B cell (primary cell): ENCODE measurements at regions not wholly inside any gene's neighbourhood (a gene's known extent, or its start where the extent isn't known, plus 50 kb on each side); places are given as distances from the start of the nearest gene placed in this dataset.

Source experiments
- ATAC-seq: fragments of 200-7000 bp; cut with Tn5 transposase; one replicate; pipeline ENCODE4 v1.10.0; 2021; ENCODE audit warnings: low read depth, mild to moderate bottlenecking, moderate number of reproducible peaks, moderate library complexity
- CTCF ChIA-PET: fragments of 350-600 bp; sonication (Branson Sonifier 250); formaldehyde crosslinking; loops from one replicate; lab custom pipeline; 2021; ENCODE audit warnings: antibody characterized with exemption, inconsistent platforms; lab: Charles Lee
- POLR2A ChIA-PET: fragments of 350-600 bp; sonication (Branson Sonifier 250); formaldehyde crosslinking; loops from one replicate; lab custom pipeline; 2021; ENCODE audit warnings: antibody characterized with exemption; lab: Charles Lee
- DNase-seq: peaks from one replicate; pipeline ENCODE4 v3.0.0; 2013
- H2AFZ ChIP-seq: 2 replicates; pipeline ENCODE4 v1.6.1; 2012; ENCODE audit warnings: mild to moderate bottlenecking, low read depth, low read length; ENCODE audit not compliant: insufficient read depth, poor library complexity, severe bottlenecking
- H3K27ac ChIP-seq, 2 donors: 1 replicate in 1 of 2; 2 replicates in 1 of 2; pipeline ENCODE4 v1.5.1; 2012 to 2013; ENCODE audit warnings: low read length in 2 of 2, mild to moderate bottlenecking in 2 of 2, moderate library complexity in 1 of 2
- H3K27me3 ChIP-seq, 4 experiments: fragments of 200-600 bp in 1 of 4; sonication (generic) in 1 of 4; replicated peaks in 1 of 4; 1 replicate in 2 of 4; 2 replicates in 2 of 4; pipeline versions ENCODE4 v1.6.1 to v1.7.0; 2013 to 2016; ENCODE audit warnings: low read length in 3 of 4, mild to moderate bottlenecking in 2 of 4, mixed read lengths in 1 of 4, moderate library complexity in 1 of 4; ENCODE audit not compliant: insufficient read depth in 4 of 4, control insufficient read depth in 3 of 4; ENCODE audit errors: control extremely low read depth in 1 of 4
- H3K36me3 ChIP-seq, 2 experiments: replicated peaks in 1 of 2; 1 replicate in 1 of 2; 2 replicates in 1 of 2; pipeline versions ENCODE4 v1.6.1 to v1.7.1; 2013; ENCODE audit warnings: low read length in 1 of 2; ENCODE audit not compliant: insufficient read depth in 2 of 2, control insufficient read depth in 1 of 2; ENCODE audit errors: control extremely low read depth in 1 of 2, extremely low read depth in 1 of 2
- H3K4me1 ChIP-seq, 2 donors: fragments of 200-600 bp in 1 of 2; sonication (generic) in 1 of 2; 1 replicate in 1 of 2; 2 replicates in 1 of 2; pipeline versions ENCODE4 v1.5.1 to v1.6.1; 2013 to 2017; ENCODE audit warnings: low read length in 2 of 2; ENCODE audit not compliant: control insufficient read depth in 2 of 2, insufficient read depth in 2 of 2
- H3K4me2 ChIP-seq: replicated peaks from 2 replicates; pipeline ENCODE3; 2012; ENCODE audit warnings: mild to moderate bottlenecking, low read depth, low read length; ENCODE audit not compliant: poor library complexity, severe bottlenecking
- H3K4me3 ChIP-seq, 5 experiments: fragments of 200-600 bp in 1 of 5; sonication (generic) in 1 of 5; 1 replicate in 3 of 5; 2 replicates in 2 of 5; pipeline versions ENCODE4 v1.5.1 to v1.7.0; 2011 to 2016; ENCODE audit warnings: low read length in 4 of 5, mild to moderate bottlenecking in 4 of 5, low read depth in 2 of 5, control low read depth in 1 of 5, moderate library complexity in 1 of 5; ENCODE audit not compliant: insufficient read depth in 1 of 5; ENCODE audit errors: control extremely low read depth in 1 of 5, extremely low read depth in 1 of 5
- H3K79me2 ChIP-seq: fragments of 200-600 bp; sonication (generic); one replicate; pipeline ENCODE4 v1.6.0; 2016; ENCODE audit warnings: low read length; ENCODE audit not compliant: control insufficient read depth, insufficient read depth
- H3K9ac ChIP-seq: fragments of 200-600 bp; sonication (generic); 2 replicates; pipeline ENCODE4 v1.6.1; 2017; ENCODE audit warnings: mild to moderate bottlenecking, low read length, moderate library complexity
- H3K9me3 ChIP-seq, 3 donors: one replicate each; pipeline versions ENCODE4 v1.6.1 to v1.7.1; 2013; ENCODE audit warnings: low read length in 2 of 3; ENCODE audit not compliant: control insufficient read depth in 2 of 3, insufficient read depth in 1 of 3; ENCODE audit errors: control extremely low read depth in 1 of 3
- H4K20me1 ChIP-seq: 2 replicates; pipeline ENCODE4 v1.6.0; 2012; ENCODE audit warnings: mild to moderate bottlenecking, low read length; ENCODE audit not compliant: insufficient read depth, control insufficient read depth, poor library complexity, severe bottlenecking
- H3K27ac Mint-ChIP-seq: one replicate; pipeline ENCODE4 v1.8.0; 2021; ENCODE audit warnings: mixed read lengths
- H3K27me3 Mint-ChIP-seq: one replicate; pipeline ENCODE4 v1.8.0; 2021; ENCODE audit warnings: mixed read lengths
- H3K4me1 Mint-ChIP-seq: one replicate; pipeline ENCODE4 v1.8.0; 2021; ENCODE audit warnings: mixed read lengths
- H3K4me3 Mint-ChIP-seq: one replicate; pipeline ENCODE4 v1.8.0; 2021; ENCODE audit warnings: mixed read lengths
- H3K9me3 Mint-ChIP-seq: one replicate; pipeline ENCODE4 v1.8.0; 2022; ENCODE audit warnings: mixed read lengths; ENCODE audit not compliant: insufficient read depth
- CTCF ChIP-seq: fragments of 200-600 bp; IDR thresholded peaks from one replicate; pipeline ENCODE4 v1.8.0; 2022; ENCODE audit warnings: antibody characterized with exemption, mild to moderate bottlenecking
- EZH2 ChIP-seq: IDR thresholded peaks from 2 replicates; pipeline ENCODE4 v1.6.1; 2012; ENCODE audit warnings: borderline replicate concordance, low read depth, mild to moderate bottlenecking, moderate library complexity, low read length; ENCODE audit not compliant: insufficient read depth, poor library complexity, severe bottlenecking
- WGBS: methylation state at CpG from one replicate; pipeline ENCODE4 v1.1.5; 2013; ENCODE audit warnings: missing lambda C conversion rate; ENCODE audit not compliant: insufficient coverage; 5-methylcytosine and 5-hydroxymethylcytosine counted together
- intact Hi-C: fragments of 100-400 bp; cut with micrococcal nuclease; formaldehyde crosslinking; loops from one replicate; pipeline ENCODE4 v1.10.0; 2022

- Histone ChIP-seq H4K20me1 (no peaks in the 10 kb centered on the region), H3K4me2 (no peak overlapping the region), H3K9ac (no peak overlapping the region), H3K4me1 (no peaks in the 10 kb centered on the region), H3K27me3 (peaks cover 0 to 2% (median 0%) of the 10 kb centered on the region in 4 experiments), H2AFZ (no peak overlapping the region), H3K36me3 (no peaks in the 10 kb centered on the region), H3K79me2 (no peaks in the 10 kb centered on the region), H3K9me3 (peaks cover 0 to 2% (median 2%) of the 10 kb centered on the region in 3 donors), H3K4me3 (no peak overlapping the region), H3K27ac (no peak overlapping the region)
- intact Hi-C loops: no loop called here
- no peaks in the 10 kb centered on the region for H3K4me1 Mint-ChIP-seq
- H3K27ac Mint-ChIP-seq: no peak overlapping the region
- ATAC-seq (no peak), DNase-seq (no peak)
- POLR2A ChIA-PET: no interaction called here
- H3K27me3 Mint-ChIP-seq: peaks cover 27% of the 10 kb centered on the region
- TF ChIP-seq EZH2: no peak
- no peak for TF ChIP-seq CTCF
- peaks cover 5% of the 10 kb centered on the region for H3K9me3 Mint-ChIP-seq
- no peak overlapping the region for H3K4me3 Mint-ChIP-seq
- 96% methylated on average over 4 of the region's 8 CpGs for WGBS
- CTCF ChIA-PET: no interaction called here
Measured at GRCh38 chr3:14016900-14017475, 107.7 kb downstream of the CHCHD4 start.

GRCh38 chr3:14007006-14007405, 117.7 kb downstream of the CHCHD4 start:
- POLR2A ChIA-PET: no interaction called here
- Histone ChIP-seq H2AFZ (no peak overlapping the region), H3K9ac (no peak overlapping the region), H3K4me2 (no peak overlapping the region), H4K20me1 (no peaks in the 10 kb centered on the region), H3K27me3 (peaks cover 0 to 2% (median 0%) of the 10 kb centered on the region in 4 experiments), H3K36me3 (no peaks in the 10 kb centered on the region), H3K4me3 (no peak overlapping the region), H3K27ac (no peak overlapping the region), H3K9me3 (peaks cover 0 to under 1% (median 0%) of the 10 kb centered on the region in 3 donors), H3K4me1 (no peaks in the 10 kb centered on the region), H3K79me2 (no peaks in the 10 kb centered on the region)
- no peaks in the 10 kb centered on the region for H3K9me3 Mint-ChIP-seq
- CTCF ChIA-PET: no interaction called here
- 90% methylated on average over 3 of the region's 4 CpGs for WGBS
- no peaks in the 10 kb centered on the region for H3K4me1 Mint-ChIP-seq
- DNase-seq: no peak
- TF ChIP-seq EZH2 (no peak), CTCF (no peak)
- no peak overlapping the region for H3K4me3 Mint-ChIP-seq
- intact Hi-C loops: no loop called here
- H3K27ac Mint-ChIP-seq: no peak overlapping the region
- ATAC-seq: no peak
- H3K27me3 Mint-ChIP-seq: peaks cover 25% of the 10 kb centered on the region
